ENCODE measurements at regions not wholly inside any gene's neighbourhood (a gene's known extent, or its start where the extent isn't known, plus 50 kb on each side); places are given as distances from the start of the nearest gene placed in this dataset.

DNA sequence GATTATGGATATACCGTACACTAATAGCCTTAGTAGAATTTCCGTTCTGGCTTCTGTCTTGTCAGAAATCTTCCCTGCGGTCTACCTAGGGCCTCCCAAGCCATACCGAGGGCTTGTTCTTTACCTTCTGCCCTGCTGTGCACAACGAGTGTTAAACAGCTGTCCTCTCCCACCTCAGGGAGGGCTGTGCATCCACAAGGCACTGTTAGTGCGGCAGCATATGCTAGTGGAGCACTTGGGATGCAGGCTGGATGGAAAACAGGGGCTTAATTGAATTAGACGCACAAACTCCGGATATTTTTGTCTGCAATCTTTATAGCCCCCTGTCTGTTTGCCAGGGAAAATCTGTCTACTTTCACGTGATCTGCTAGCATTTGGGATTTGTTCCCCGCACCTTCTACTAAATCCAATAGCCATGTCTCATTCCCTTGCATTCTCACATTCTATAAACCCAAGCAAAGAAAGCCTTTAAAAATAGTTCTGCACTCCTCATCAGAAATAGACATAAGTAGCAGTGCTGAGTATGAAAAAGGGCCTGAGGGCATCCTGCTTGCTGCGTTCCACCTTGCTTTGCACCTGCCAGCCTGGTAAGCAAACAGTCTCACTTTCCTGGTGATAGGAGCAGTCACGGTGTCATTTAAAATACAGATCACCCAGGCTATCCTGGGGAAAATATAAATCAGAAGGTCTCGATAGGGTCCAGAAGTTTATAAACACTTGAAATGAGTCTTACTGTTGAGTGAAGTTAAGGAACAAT lies 382.6 kb downstream of the RASEF start:
- H3K27ac ChIP-seq (ENCODE audit: insufficient read length, low read depth, low read length) = no peak overlapping the region
- Mint-ChIP-seq H3K4me3 (no peak overlapping the region), H3K36me3 (ENCODE audit: insufficient read depth in 1 of 3, low read depth in 3 of 3) (peaks cover 0 to 8% (median 0%) of the 10 kb centered on the region in 3 experiments; a peak in 3 of 7 replicates), H3K4me1 (peaks cover 7 to 9% of the 10 kb centered on the region in 2 experiments; a peak in 2 of 4 replicates), H3K27me3 (ENCODE audit: low read depth) (no peaks in the 10 kb centered on the region), H3K9me3 (peaks cover 0 to 2% of the 10 kb centered on the region in 2 experiments; a peak in 1 of 5 replicates), H3K27ac (no peak overlapping the region)
- no peak for DNase-seq
- TF ChIP-seq CTCF (conservative IDR thresholded peaks at IDR 0.05) = no peak
- no peak overlapping the region for H4K8ac ChIP-seq (replicated peaks; ENCODE audit: insufficient read length, low read depth, low read length)
- no peaks in the 10 kb centered on the region for H3K23me2 ChIP-seq (ENCODE audit: insufficient read length, low read depth, low read length, poor library complexity, severe bottlenecking)
- no peak overlapping the region for H4K5ac ChIP-seq (ENCODE audit: insufficient read length, low read depth, low read length)
- H3K79me1 ChIP-seq (ENCODE audit: insufficient read depth, low read depth, low read length, poor library complexity, severe bottlenecking) = no peaks in the 10 kb centered on the region
- H3K79me2 ChIP-seq (ENCODE audit: insufficient read depth, low read length) = no peaks in the 10 kb centered on the region
- no peaks in the 10 kb centered on the region for H4K20me1 ChIP-seq (ENCODE audit: control insufficient read depth, insufficient read depth, insufficient read length)
- no peak overlapping the region for H3T11ph ChIP-seq (ENCODE audit: low read length)
- H3K14ac ChIP-seq (ENCODE audit: insufficient read depth, low read length) = no peak overlapping the region
- H2AFZ ChIP-seq (ENCODE audit: low read length) = no peak overlapping the region
- H3K27me3 ChIP-seq (ENCODE audit: insufficient read depth, low read length) = no peaks in the 10 kb centered on the region
- H2BK5ac ChIP-seq (ENCODE audit: insufficient read length, low read length) = no peak overlapping the region
- no peak overlapping the region for H3K23ac ChIP-seq (ENCODE audit: insufficient read length, low read depth, low read length)
- no peak overlapping the region for H2BK120ac ChIP-seq (ENCODE audit: low read depth, low read length, poor library complexity, severe bottlenecking)
- no peak overlapping the region for H2BK15ac ChIP-seq (ENCODE audit: low read depth, low read length)
- no peak overlapping the region for H2BK12ac ChIP-seq (ENCODE audit: insufficient read length, low read depth, low read length)
- H3K4me1 ChIP-seq (ENCODE audit: insufficient read depth, low read length) = no peaks in the 10 kb centered on the region
- no peak overlapping the region for H3K4ac ChIP-seq (ENCODE audit: low read depth, low read length)
- H4K91ac ChIP-seq (ENCODE audit: insufficient read length, low read depth, low read length) = no peak overlapping the region
- no CpG with 5 or more reads among the region's 13 CpGs for WGBS (ENCODE audit: extremely low coverage, insufficient read length, low lambda C conversion rate)
- no peak overlapping the region for H3K9ac ChIP-seq (ENCODE audit: extremely low read depth, insufficient read length, low read length)
- no peak overlapping the region for H3K18ac ChIP-seq (ENCODE audit: insufficient read length, low read depth, low read length)
- H2AK5ac ChIP-seq (ENCODE audit: insufficient read length, low read length) = no peak overlapping the region
- H2BK20ac ChIP-seq (ENCODE audit: low read depth, low read length, poor library complexity, severe bottlenecking) = no peak overlapping the region
- H3K4me2 ChIP-seq (ENCODE audit: insufficient read depth, insufficient read length, low read length) = no peak overlapping the region
- no peaks in the 10 kb centered on the region for H3K9me3 ChIP-seq (ENCODE audit: control insufficient read depth, low read depth, low read length)
- H3K56ac ChIP-seq (ENCODE audit: insufficient read length, low read depth, low read length) = no peak overlapping the region
